ENCODE measurements at regions not wholly inside any gene's neighbourhood (a gene's known extent, or its start where the extent isn't known, plus 50 kb on each side); places are given as distances from the start of the nearest gene placed in this dataset.

GRCh38 chr6:8174571-8174970 lies 72.2 kb upstream of the EEF1E1 start:
- no peak for TF ChIP-seq REST (IDR thresholded peaks at IDR 0.05; ENCODE audit: insufficient replicate concordance, low read depth)
- no peak overlapping the region for H3K4me3 ChIP-seq (replicated peaks; ENCODE audit: insufficient read depth, low read length)
- no peak for DNase-seq (ENCODE audit: low read depth in 1 of 2, low spot score in 1 of 2)
- no peaks in the 10 kb centered on the region for H3K27me3 ChIP-seq (ENCODE audit: insufficient read depth, poor library complexity, severe bottlenecking)
- H3K27ac ChIP-seq (replicated peaks): no peak overlapping the region

- H3K27me3 ChIP-seq (ENCODE audit: insufficient read depth, poor library complexity, severe bottlenecking): no peaks in the 10 kb centered on the region
- no peak overlapping the region for H3K27ac ChIP-seq (replicated peaks)
- TF ChIP-seq REST (IDR thresholded peaks at IDR 0.05; ENCODE audit: insufficient replicate concordance, low read depth): no peak
- no peak for TF ChIP-seq SPI1 (IDR thresholded peaks at IDR 0.05; ENCODE audit: borderline replicate concordance, low read depth)
- TF ChIP-seq CTCF (IDR thresholded peaks at IDR 0.05; ENCODE audit: insufficient read depth, low read length): no peak
- TF ChIP-seq POLR2AphosphoS5 (IDR thresholded peaks at IDR 0.05; ENCODE audit: low read depth): no peak
- no peak for DNase-seq (ENCODE audit: low read depth in 1 of 2, low spot score in 1 of 2)
- H3K4me3 ChIP-seq (replicated peaks; ENCODE audit: insufficient read depth, low read length): no peak overlapping the region
Measured at GRCh38 chr6:8172530-8172929, 70.2 kb upstream of the EEF1E1 start.

GRCh38 chr6:8170754-8171153 lies 68.4 kb upstream of the EEF1E1 start:
- no peak overlapping the region for H3K27ac ChIP-seq (replicated peaks)
- no peak for TF ChIP-seq POLR2AphosphoS5 (IDR thresholded peaks at IDR 0.05; ENCODE audit: low read depth)
- TF ChIP-seq SPI1 (IDR thresholded peaks at IDR 0.05; ENCODE audit: borderline replicate concordance, low read depth): no peak
- TF ChIP-seq CTCF (IDR thresholded peaks at IDR 0.05; ENCODE audit: insufficient read depth, low read length): no peak
- TF ChIP-seq GABPA (IDR thresholded peaks at IDR 0.05; ENCODE audit: low read depth): no peak
- no peak for TF ChIP-seq REST (IDR thresholded peaks at IDR 0.05; ENCODE audit: insufficient replicate concordance, low read depth)
- no peaks in the 10 kb centered on the region for H3K27me3 ChIP-seq (ENCODE audit: insufficient read depth, poor library complexity, severe bottlenecking)
- H3K4me3 ChIP-seq (replicated peaks; ENCODE audit: insufficient read depth, low read length): no peak overlapping the region
- no peak for DNase-seq (ENCODE audit: low read depth in 1 of 2, low spot score in 1 of 2)

GRCh38 chr6:8170245-8170644 lies 67.9 kb upstream of the EEF1E1 start:
- no peak for TF ChIP-seq REST (IDR thresholded peaks at IDR 0.05; ENCODE audit: insufficient replicate concordance, low read depth)
- no peak for TF ChIP-seq SPI1 (IDR thresholded peaks at IDR 0.05; ENCODE audit: borderline replicate concordance, low read depth)
- no peak for TF ChIP-seq GABPA (IDR thresholded peaks at IDR 0.05; ENCODE audit: low read depth)
- TF ChIP-seq CTCF (IDR thresholded peaks at IDR 0.05; ENCODE audit: insufficient read depth, low read length): no peak
- DNase-seq (ENCODE audit: low read depth in 1 of 2, low spot score in 1 of 2): no peak
- no peaks in the 10 kb centered on the region for H3K27me3 ChIP-seq (ENCODE audit: insufficient read depth, poor library complexity, severe bottlenecking)
- H3K4me3 ChIP-seq (replicated peaks; ENCODE audit: insufficient read depth, low read length): no peak overlapping the region
- no peak overlapping the region for H3K27ac ChIP-seq (replicated peaks)

Measured in HL-60 (cell line).